MCF 10A (cell line): ENCODE measurements at regions not wholly inside any gene's neighbourhood (a gene's known extent, or its start where the extent isn't known, plus 50 kb on each side); places are given as distances from the start of the nearest gene placed in this dataset.

Experiments
- BruUV-seq: library from RNA; stranded (reverse); fragments of 400-500 nt; replicated peaks from 2 replicates; lab custom pipeline; 2021; lab: Mats Ljungman, UMichigan
- CTCF ChIA-PET: fragments of 300-600 bp; sonication (Branson Sonifier 250); formaldehyde crosslinking; extraction: SDS; loops from one replicate; lab custom pipeline; 2021; ENCODE audit warnings: antibody characterized with exemption, inconsistent platforms; lab: Yijun Ruan, JAX
- POLR2A ChIA-PET: fragments of 300-600, 350-650 bp; sonication (Branson Sonifier 250); formaldehyde crosslinking; extraction: SDS; loops from one replicate; lab custom pipeline; 2020; ENCODE audit warnings: antibody characterized with exemption, inconsistent platforms; lab: Yijun Ruan, JAX
- DNase-seq: peaks from one replicate; pipeline ENCODE4 v3.0.0-alpha.2; 2018; ENCODE audit not compliant: unreplicated experiment
- H3K27ac Mint-ChIP-seq: one replicate; pipeline ENCODE4 v1.8.0; 2022; ENCODE audit warnings: mild to moderate bottlenecking, low read depth, mixed read lengths; ENCODE audit not compliant: unreplicated experiment
- H3K27me3 Mint-ChIP-seq: one replicate; pipeline ENCODE4 v1.8.0; 2022; ENCODE audit warnings: mixed read lengths; ENCODE audit not compliant: insufficient read depth, unreplicated experiment
- H3K36me3 Mint-ChIP-seq: one replicate; pipeline ENCODE4 v1.8.0; 2022; ENCODE audit warnings: mild to moderate bottlenecking, moderate library complexity, mixed read lengths; ENCODE audit not compliant: insufficient read depth, unreplicated experiment
- H3K4me1 Mint-ChIP-seq: one replicate; pipeline ENCODE4 v1.8.0; 2022; ENCODE audit warnings: mixed read lengths; ENCODE audit not compliant: insufficient read depth, unreplicated experiment
- H3K4me3 Mint-ChIP-seq: one replicate; pipeline ENCODE4 v1.8.0; 2022; ENCODE audit warnings: mild to moderate bottlenecking, moderate library complexity, mixed read lengths; ENCODE audit not compliant: unreplicated experiment
- H3K9me3 Mint-ChIP-seq: one replicate; pipeline ENCODE4 v1.8.0; 2022; ENCODE audit warnings: mixed read lengths; ENCODE audit not compliant: unreplicated experiment
- intact Hi-C: fragments of 100-400 bp; cut with micrococcal nuclease; formaldehyde crosslinking; loops from 2 replicates; pipeline ENCODE4 v1.14.1; 2022
- TF ChIP-seq, protein P1 (sequence below): fragments of 200-600 bp; IDR thresholded peaks from one replicate; pipeline ENCODE4 v1.8.0; 2022; ENCODE audit warnings: antibody characterized with exemption, mild to moderate bottlenecking; ENCODE audit not compliant: unreplicated experiment

- H3K36me3 Mint-ChIP-seq = no peaks in the 10 kb centered on the region
These were observed 206.0 kb upstream of the SUCLG2 start for GRCh38 chr3:67860429-67860828.

GRCh38 chr3:67858492-67858891, 204.1 kb upstream of the SUCLG2 start:
- intact Hi-C loops = no loop called here
- no peak for DNase-seq
- BruUV-seq = no TSS peak
- ChIA-PET CTCF (interaction anchor here (0.6 kb wide), 1 partner anchor 475 kb away, joined by 3 read pairs; no protein-coding TSS in a partner anchor), POLR2A (no interaction called here)
- Mint-ChIP-seq H3K27ac (no peak overlapping the region), H3K9me3 (peaks cover 7% of the 10 kb centered on the region), H3K27me3 (no peaks in the 10 kb centered on the region), H3K4me1 (no peaks in the 10 kb centered on the region), H3K36me3 (no peaks in the 10 kb centered on the region), H3K4me3 (no peak overlapping the region)
- TF ChIP-seq, protein P1, sequence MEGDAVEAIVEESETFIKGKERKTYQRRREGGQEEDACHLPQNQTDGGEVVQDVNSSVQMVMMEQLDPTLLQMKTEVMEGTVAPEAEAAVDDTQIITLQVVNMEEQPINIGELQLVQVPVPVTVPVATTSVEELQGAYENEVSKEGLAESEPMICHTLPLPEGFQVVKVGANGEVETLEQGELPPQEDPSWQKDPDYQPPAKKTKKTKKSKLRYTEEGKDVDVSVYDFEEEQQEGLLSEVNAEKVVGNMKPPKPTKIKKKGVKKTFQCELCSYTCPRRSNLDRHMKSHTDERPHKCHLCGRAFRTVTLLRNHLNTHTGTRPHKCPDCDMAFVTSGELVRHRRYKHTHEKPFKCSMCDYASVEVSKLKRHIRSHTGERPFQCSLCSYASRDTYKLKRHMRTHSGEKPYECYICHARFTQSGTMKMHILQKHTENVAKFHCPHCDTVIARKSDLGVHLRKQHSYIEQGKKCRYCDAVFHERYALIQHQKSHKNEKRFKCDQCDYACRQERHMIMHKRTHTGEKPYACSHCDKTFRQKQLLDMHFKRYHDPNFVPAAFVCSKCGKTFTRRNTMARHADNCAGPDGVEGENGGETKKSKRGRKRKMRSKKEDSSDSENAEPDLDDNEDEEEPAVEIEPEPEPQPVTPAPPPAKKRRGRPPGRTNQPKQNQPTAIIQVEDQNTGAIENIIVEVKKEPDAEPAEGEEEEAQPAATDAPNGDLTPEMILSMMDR = no peak

More at GRCh38 chr3:67860429-67860828, 206.0 kb upstream of the SUCLG2 start:
- H3K9me3 Mint-ChIP-seq = peaks cover 7% of the 10 kb centered on the region
- H3K27ac Mint-ChIP-seq = no peak overlapping the region
- TF ChIP-seq, protein P1 = no peak
- ChIA-PET POLR2A (no interaction called here), CTCF (no interaction called here)
- intact Hi-C loops = no loop called here
- no peaks in the 10 kb centered on the region for H3K4me1 Mint-ChIP-seq
- BruUV-seq = no TSS peak
- DNase-seq = no peak
- H3K27me3 Mint-ChIP-seq = no peaks in the 10 kb centered on the region
- H3K4me3 Mint-ChIP-seq = no peak overlapping the region

DNA sequence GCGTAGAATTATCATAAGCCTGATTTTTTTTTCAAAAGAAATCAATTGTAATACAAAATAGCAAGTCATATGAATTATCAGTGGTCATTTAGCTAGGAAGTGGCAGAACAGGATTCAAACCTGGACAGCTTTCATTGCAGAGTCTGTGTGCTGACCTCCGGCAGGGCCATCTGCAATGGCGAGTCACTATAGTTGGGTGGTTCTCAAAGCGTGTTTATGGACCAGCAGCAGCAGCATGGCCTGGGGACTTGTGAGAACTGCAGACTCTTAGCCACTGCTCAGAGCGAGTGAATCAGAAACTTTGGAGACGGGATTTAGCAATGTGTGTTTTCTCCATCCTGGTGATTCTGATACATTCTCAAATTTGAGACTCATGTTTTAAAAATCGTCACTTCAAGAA, 202.3 kb upstream of the SUCLG2 start:
- CTCF ChIA-PET = interaction anchor here (0.7 kb wide), 1 partner anchor 485 kb away, joined by 3 read pairs; no protein-coding TSS in a partner anchor
- Mint-ChIP-seq H3K27ac (no peak overlapping the region), H3K4me1 (no peaks in the 10 kb centered on the region), H3K4me3 (no peak overlapping the region), H3K9me3 (peaks cover 7% of the 10 kb centered on the region), H3K36me3 (no peaks in the 10 kb centered on the region), H3K27me3 (no peaks in the 10 kb centered on the region)
- TF ChIP-seq, protein P1 = no peak
- POLR2A ChIA-PET = interaction anchor here (0.6 kb wide), 1 partner anchor 843 kb away, joined by 3 read pairs; no protein-coding TSS in a partner anchor
- intact Hi-C loops = no loop called here
- no peak for DNase-seq
- BruUV-seq = no TSS peak

GRCh38 chr3:67854663-67855062, 200.3 kb upstream of the SUCLG2 start:
- intact Hi-C loops = no loop called here
- TF ChIP-seq, protein P1 = no peak
- no peaks in the 10 kb centered on the region for H3K4me1 Mint-ChIP-seq
- no peaks in the 10 kb centered on the region for H3K27me3 Mint-ChIP-seq
- CTCF ChIA-PET = no interaction called here
- H3K36me3 Mint-ChIP-seq = no peaks in the 10 kb centered on the region
- no peak overlapping the region for H3K27ac Mint-ChIP-seq
- no TSS peak for BruUV-seq
- H3K9me3 Mint-ChIP-seq = no peaks in the 10 kb centered on the region
- POLR2A ChIA-PET = no interaction called here
- no peak overlapping the region for H3K4me3 Mint-ChIP-seq
- no peak for DNase-seq
